ENCODE measurements at regions not wholly inside any gene's neighbourhood (a gene's known extent, or its start where the extent isn't known, plus 50 kb on each side); places are given as distances from the start of the nearest gene placed in this dataset.
"Not testable (repeated sequence)": the region's sequence is repeated elsewhere in the genome, so short reads cannot be mapped to it uniquely, and the experiment has no call there.

GRCh38 chr13:110006304-110006703, 219.9 kb upstream of the IRS2 start:
- DNase-seq (ENCODE audit: low spot score): peak; percentile 89

- DNase-seq (ENCODE audit: low spot score): no peak
Observed at GRCh38 chr13:110005563-110005962, 219.2 kb upstream of the IRS2 start.

GRCh38 chr13:110004814-110005213, 218.4 kb upstream of the IRS2 start:
- DNase-seq (ENCODE audit: low spot score): no peak

- no peak for DNase-seq (ENCODE audit: low spot score)
Observed at GRCh38 chr13:110001670-110002275, 215.4 kb upstream of the IRS2 start.

- no peak for DNase-seq (ENCODE audit: low spot score)
Observed at GRCh38 chr13:110000534-110001345, 214.4 kb upstream of the IRS2 start.

GRCh38 chr13:109999659-110000533, 213.5 kb upstream of the IRS2 start:
- DNase-seq (ENCODE audit: low spot score): no peak

- DNase-seq (ENCODE audit: low spot score): peak; percentile 96
Observed at GRCh38 chr13:109998684-109999533, 212.5 kb upstream of the IRS2 start.

- DNase-seq (ENCODE audit: low spot score): no peak
Observed at GRCh38 chr13:109998037-109998436, 211.7 kb upstream of the IRS2 start.

- DNase-seq (ENCODE audit: low spot score): not testable (repeated sequence)
Observed at GRCh38 chr13:109997056-109997595, 210.7 kb upstream of the IRS2 start.

- DNase-seq (ENCODE audit: low spot score): no peak
Observed at GRCh38 chr13:109996404-109996960, 210.1 kb upstream of the IRS2 start.

- DNase-seq (ENCODE audit: low spot score): no peak
Observed at GRCh38 chr13:109995578-109995977, 209.2 kb upstream of the IRS2 start.

- no peak for DNase-seq (ENCODE audit: low spot score)
Observed at GRCh38 chr13:109990296-109990695, 203.9 kb upstream of the IRS2 start.

- no peak for DNase-seq (ENCODE audit: low spot score)
Observed at GRCh38 chr13:109989686-109990085, 203.3 kb upstream of the IRS2 start.

- no peak for DNase-seq (ENCODE audit: low spot score)
Observed at GRCh38 chr13:109989155-109989554, 202.8 kb upstream of the IRS2 start.

- no peak for DNase-seq (ENCODE audit: low spot score)
Observed at GRCh38 chr13:109986851-109987250, 200.5 kb upstream of the IRS2 start.

- peak; percentile 80 for DNase-seq (ENCODE audit: low spot score)
Observed at GRCh38 chr13:109985871-109986450, 199.6 kb upstream of the IRS2 start.

- DNase-seq (ENCODE audit: low spot score): no peak
Observed at GRCh38 chr13:109983447-109983846, 197.1 kb upstream of the IRS2 start.

- no peak for DNase-seq (ENCODE audit: low spot score)
Observed at GRCh38 chr13:109981000-109981399, 194.6 kb upstream of the IRS2 start.

- not testable (repeated sequence) for DNase-seq (ENCODE audit: low spot score)
Observed at GRCh38 chr13:109979676-109980075, 193.3 kb upstream of the IRS2 start.

- peak; percentile 51 for DNase-seq (ENCODE audit: low spot score)
Observed at GRCh38 chr13:109979228-109979627, 192.8 kb upstream of the IRS2 start.
